HG03039 (cell line): ENCODE measurements at regions not wholly inside any gene's neighbourhood (a gene's known extent, or its start where the extent isn't known, plus 50 kb on each side); places are given as distances from the start of the nearest gene placed in this dataset.
A peak's percentile ranks its signal among the peaks of the same experiment; 100 is the strongest.

ENCODE experiments used
- ATAC-seq: cut with Tn5 transposase; IDR thresholded peaks from one replicate; pipeline ENCODE4 v1.9.1; 2021; ENCODE audit warnings: mild to moderate bottlenecking, moderate library complexity; ENCODE audit not compliant: unreplicated experiment

GRCh38 chr2:188193230-188193629 lies 98.4 kb upstream of the GULP1 start:
- no peak for ATAC-seq

GRCh38 chr2:188196343-188197008 lies 95.2 kb upstream of the GULP1 start:
- ATAC-seq = no peak

GRCh38 chr2:188199716-188200128 lies 92.0 kb upstream of the GULP1 start:
- no peak for ATAC-seq

- no peak for ATAC-seq
Observed at GRCh38 chr2:188201639-188202038, 90.0 kb upstream of the GULP1 start.

GRCh38 chr2:188202777-188203176 lies 88.9 kb upstream of the GULP1 start:
- ATAC-seq = no peak

- no peak for ATAC-seq
Observed at GRCh38 chr2:188203776-188204175, 87.9 kb upstream of the GULP1 start.

- no peak for ATAC-seq
Observed at GRCh38 chr2:188204824-188205223, 86.8 kb upstream of the GULP1 start.

GRCh38 chr2:188207554-188207953 lies 84.1 kb upstream of the GULP1 start:
- ATAC-seq = no peak

GRCh38 chr2:188209218-188209617 lies 82.5 kb upstream of the GULP1 start:
- ATAC-seq = no peak

GRCh38 chr2:188217264-188217663 lies 74.4 kb upstream of the GULP1 start:
- ATAC-seq = no peak

GRCh38 chr2:188219541-188219940 lies 72.1 kb upstream of the GULP1 start:
- ATAC-seq = no peak

- no peak for ATAC-seq
Observed at GRCh38 chr2:188220535-188220934, 71.1 kb upstream of the GULP1 start.

- no peak for ATAC-seq
Observed at GRCh38 chr2:188227713-188228112, 64.0 kb upstream of the GULP1 start.

- ATAC-seq = peak; percentile 93
Observed at GRCh38 chr2:188235364-188235763, 56.3 kb upstream of the GULP1 start.

GRCh38 chr2:188238386-188238785 lies 53.3 kb upstream of the GULP1 start:
- no peak for ATAC-seq
